SK-N-SH (cell line): ENCODE measurements at regions not wholly inside any gene's neighbourhood (a gene's known extent, or its start where the extent isn't known, plus 50 kb on each side); places are given as distances from the start of the nearest gene placed in this dataset.

Source experiments
- EZH2phosphoT487 ChIP-seq: fragments of 200-600 bp; sonication (generic); IDR thresholded peaks from 2 replicates; pipeline ENCODE4 v1.6.1; 2017; ENCODE audit warnings: low read depth, mixed run types, mild to moderate bottlenecking, antibody characterized with exemption, moderate library complexity, borderline replicate concordance
- NFIC ChIP-seq: IDR thresholded peaks from 2 replicates; pipeline ENCODE4 v1.4.0; 2012; ENCODE audit warnings: borderline replicate concordance
- POLR2AphosphoS5 ChIP-seq: IDR thresholded peaks from 2 replicates; pipeline ENCODE4 v1.6.1; 2012; ENCODE audit warnings: low read depth, low read length
- RCOR1 ChIP-seq: fragments of 150-350 bp; IDR thresholded peaks from 2 replicates; pipeline ENCODE4 v1.6.1; 2017; ENCODE audit warnings: antibody characterized with exemption, low read length
- RFX5 ChIP-seq: IDR thresholded peaks from 2 replicates; pipeline ENCODE4 v1.6.1; 2012; ENCODE audit warnings: mild to moderate bottlenecking, improper control_type of control experiment, low read length
- TF ChIP-seq, protein P1 (sequence below): fragments of 200-600 bp; sonication (generic); IDR thresholded peaks from 2 replicates; pipeline ENCODE4 v1.6.1; 2017; ENCODE audit warnings: antibody characterized with exemption, mild to moderate bottlenecking, moderate library complexity
- TF ChIP-seq, protein P2 (sequence below): fragments of 150-350 bp; IDR thresholded peaks from 2 replicates; pipeline ENCODE4 v1.6.1; 2017; ENCODE audit warnings: antibody characterized with exemption, low read length, low read depth, borderline replicate concordance
- TF ChIP-seq, protein P3 (sequence below): fragments of 150-350 bp; IDR thresholded peaks from 2 replicates; pipeline ENCODE4 v1.6.1; 2016; ENCODE audit warnings: mild to moderate bottlenecking, low read depth, low read length

DNA sequence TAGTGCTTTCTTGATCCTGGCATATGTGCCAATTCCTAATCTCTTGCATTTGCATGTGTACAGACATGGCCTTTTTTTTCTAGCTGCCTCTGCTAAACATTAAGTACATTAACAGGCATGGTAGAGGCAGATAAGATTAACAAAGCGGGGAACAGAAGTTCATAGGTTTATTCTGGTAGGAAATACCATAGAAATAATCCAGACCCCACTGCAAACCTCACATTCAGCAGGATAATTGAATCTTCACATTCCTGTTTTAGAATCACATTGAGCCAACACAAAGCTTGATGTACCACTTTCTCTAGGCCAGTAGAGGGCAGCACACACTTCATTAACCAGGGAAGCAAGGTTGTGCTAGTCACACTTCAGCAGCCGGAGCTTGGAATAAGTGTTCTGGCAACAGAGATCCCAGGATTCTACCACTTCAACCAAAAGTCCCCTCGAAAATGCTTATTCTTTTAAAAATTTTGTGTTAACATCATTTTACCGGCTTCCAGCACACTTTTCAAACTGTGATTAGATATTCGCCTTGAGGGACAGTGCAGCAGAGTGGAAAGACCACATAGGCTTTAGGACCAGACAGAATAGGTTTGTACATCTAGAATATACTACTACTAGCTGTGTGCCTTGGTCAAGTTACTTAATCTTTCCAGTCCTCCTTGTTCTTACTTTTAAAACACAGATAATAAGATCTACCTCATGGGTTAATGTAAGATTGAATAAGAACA lies 420.2 kb upstream of the CHST9 start:
- TF ChIP-seq, protein P1, sequence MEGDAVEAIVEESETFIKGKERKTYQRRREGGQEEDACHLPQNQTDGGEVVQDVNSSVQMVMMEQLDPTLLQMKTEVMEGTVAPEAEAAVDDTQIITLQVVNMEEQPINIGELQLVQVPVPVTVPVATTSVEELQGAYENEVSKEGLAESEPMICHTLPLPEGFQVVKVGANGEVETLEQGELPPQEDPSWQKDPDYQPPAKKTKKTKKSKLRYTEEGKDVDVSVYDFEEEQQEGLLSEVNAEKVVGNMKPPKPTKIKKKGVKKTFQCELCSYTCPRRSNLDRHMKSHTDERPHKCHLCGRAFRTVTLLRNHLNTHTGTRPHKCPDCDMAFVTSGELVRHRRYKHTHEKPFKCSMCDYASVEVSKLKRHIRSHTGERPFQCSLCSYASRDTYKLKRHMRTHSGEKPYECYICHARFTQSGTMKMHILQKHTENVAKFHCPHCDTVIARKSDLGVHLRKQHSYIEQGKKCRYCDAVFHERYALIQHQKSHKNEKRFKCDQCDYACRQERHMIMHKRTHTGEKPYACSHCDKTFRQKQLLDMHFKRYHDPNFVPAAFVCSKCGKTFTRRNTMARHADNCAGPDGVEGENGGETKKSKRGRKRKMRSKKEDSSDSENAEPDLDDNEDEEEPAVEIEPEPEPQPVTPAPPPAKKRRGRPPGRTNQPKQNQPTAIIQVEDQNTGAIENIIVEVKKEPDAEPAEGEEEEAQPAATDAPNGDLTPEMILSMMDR: peak; percentile 87
- TF ChIP-seq EZH2phosphoT487 (no peak), NFIC (no peak), RFX5 (no peak), POLR2AphosphoS5 (peak; percentile 46; the same call in 1 of the 2 replicates), RCOR1 (peak; percentile 100)
- TF ChIP-seq, protein P2, sequence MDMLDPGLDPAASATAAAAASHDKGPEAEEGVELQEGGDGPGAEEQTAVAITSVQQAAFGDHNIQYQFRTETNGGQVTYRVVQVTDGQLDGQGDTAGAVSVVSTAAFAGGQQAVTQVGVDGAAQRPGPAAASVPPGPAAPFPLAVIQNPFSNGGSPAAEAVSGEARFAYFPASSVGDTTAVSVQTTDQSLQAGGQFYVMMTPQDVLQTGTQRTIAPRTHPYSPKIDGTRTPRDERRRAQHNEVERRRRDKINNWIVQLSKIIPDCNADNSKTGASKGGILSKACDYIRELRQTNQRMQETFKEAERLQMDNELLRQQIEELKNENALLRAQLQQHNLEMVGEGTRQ: no peak
- TF ChIP-seq, protein P3, sequence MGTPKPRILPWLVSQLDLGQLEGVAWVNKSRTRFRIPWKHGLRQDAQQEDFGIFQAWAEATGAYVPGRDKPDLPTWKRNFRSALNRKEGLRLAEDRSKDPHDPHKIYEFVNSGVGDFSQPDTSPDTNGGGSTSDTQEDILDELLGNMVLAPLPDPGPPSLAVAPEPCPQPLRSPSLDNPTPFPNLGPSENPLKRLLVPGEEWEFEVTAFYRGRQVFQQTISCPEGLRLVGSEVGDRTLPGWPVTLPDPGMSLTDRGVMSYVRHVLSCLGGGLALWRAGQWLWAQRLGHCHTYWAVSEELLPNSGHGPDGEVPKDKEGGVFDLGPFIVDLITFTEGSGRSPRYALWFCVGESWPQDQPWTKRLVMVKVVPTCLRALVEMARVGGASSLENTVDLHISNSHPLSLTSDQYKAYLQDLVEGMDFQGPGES: no peak
